ENCODE measurements at regions not wholly inside any gene's neighbourhood (a gene's known extent, or its start where the extent isn't known, plus 50 kb on each side); places are given as distances from the start of the nearest gene placed in this dataset.

DNA sequence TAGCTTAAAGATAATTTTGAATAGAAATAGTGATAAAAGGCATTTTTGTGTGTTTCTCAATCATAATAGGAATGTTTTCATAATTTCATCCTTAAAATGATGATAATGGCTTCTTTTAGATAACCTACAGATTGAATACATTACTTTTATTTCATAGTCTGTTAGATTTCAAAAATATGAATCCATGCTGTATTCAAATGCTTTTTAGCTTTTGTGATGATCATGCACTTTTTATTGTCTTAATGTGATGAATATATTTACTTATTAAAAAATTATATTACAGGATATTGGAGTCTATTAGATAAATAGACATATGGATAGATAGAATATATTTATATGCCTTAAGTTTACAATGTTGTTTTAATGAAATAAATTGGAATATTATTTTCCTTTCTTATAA lies 886.8 kb upstream of the NOVA1 start:
- TF ChIP-seq AEBP2 (tag by site-specific recombination; IDR thresholded peaks at IDR 0.05; ENCODE audit: borderline replicate concordance), result no peak
- no peak for TF ChIP-seq ZFP3 (tag by site-specific recombination; IDR thresholded peaks at IDR 0.05; ENCODE audit: low read depth)
- no peak for TF ChIP-seq ZNF624 (tag by site-specific recombination; IDR thresholded peaks at IDR 0.05)
- TF ChIP-seq, protein P1, sequence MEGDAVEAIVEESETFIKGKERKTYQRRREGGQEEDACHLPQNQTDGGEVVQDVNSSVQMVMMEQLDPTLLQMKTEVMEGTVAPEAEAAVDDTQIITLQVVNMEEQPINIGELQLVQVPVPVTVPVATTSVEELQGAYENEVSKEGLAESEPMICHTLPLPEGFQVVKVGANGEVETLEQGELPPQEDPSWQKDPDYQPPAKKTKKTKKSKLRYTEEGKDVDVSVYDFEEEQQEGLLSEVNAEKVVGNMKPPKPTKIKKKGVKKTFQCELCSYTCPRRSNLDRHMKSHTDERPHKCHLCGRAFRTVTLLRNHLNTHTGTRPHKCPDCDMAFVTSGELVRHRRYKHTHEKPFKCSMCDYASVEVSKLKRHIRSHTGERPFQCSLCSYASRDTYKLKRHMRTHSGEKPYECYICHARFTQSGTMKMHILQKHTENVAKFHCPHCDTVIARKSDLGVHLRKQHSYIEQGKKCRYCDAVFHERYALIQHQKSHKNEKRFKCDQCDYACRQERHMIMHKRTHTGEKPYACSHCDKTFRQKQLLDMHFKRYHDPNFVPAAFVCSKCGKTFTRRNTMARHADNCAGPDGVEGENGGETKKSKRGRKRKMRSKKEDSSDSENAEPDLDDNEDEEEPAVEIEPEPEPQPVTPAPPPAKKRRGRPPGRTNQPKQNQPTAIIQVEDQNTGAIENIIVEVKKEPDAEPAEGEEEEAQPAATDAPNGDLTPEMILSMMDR (tag by site-specific recombination; IDR thresholded peaks at IDR 0.05), result no peak
- no peak for TF ChIP-seq TCF7L2 (IDR thresholded peaks at IDR 0.05; ENCODE audit: borderline replicate concordance, low read depth, low read length)
- no peak for TF ChIP-seq ZNF785 (tag by site-specific recombination; IDR thresholded peaks at IDR 0.05)
- TF ChIP-seq, protein P2, sequence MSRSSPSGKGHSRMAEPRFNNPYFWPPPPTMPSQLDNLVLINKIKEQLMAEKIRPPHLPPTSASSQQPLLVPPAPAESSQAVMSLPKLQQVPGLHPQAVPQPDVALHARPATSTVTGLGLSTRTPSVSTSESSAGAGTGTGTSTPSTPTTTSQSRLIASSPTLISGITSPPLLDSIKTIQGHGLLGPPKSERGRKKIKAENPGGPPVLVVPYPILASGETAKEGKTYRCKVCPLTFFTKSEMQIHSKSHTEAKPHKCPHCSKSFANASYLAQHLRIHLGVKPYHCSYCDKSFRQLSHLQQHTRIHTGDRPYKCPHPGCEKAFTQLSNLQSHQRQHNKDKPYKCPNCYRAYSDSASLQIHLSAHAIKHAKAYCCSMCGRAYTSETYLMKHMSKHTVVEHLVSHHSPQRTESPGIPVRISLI (tag by site-specific recombination; IDR thresholded peaks at IDR 0.05), result no peak
- no peak for TF ChIP-seq ZNF350 (tag by site-specific recombination; IDR thresholded peaks at IDR 0.05)
- TF ChIP-seq, protein P3, sequence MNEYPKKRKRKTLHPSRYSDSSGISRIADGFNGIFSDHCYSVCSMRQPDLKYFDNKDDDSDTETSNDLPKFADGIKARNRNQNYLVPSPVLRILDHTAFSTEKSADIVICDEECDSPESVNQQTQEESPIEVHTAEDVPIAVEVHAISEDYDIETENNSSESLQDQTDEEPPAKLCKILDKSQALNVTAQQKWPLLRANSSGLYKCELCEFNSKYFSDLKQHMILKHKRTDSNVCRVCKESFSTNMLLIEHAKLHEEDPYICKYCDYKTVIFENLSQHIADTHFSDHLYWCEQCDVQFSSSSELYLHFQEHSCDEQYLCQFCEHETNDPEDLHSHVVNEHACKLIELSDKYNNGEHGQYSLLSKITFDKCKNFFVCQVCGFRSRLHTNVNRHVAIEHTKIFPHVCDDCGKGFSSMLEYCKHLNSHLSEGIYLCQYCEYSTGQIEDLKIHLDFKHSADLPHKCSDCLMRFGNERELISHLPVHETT (tag by site-specific recombination; IDR thresholded peaks at IDR 0.05), result no peak
- TF ChIP-seq ZFP41 (tag by site-specific recombination; IDR thresholded peaks at IDR 0.05; ENCODE audit: borderline replicate concordance), result no peak
- no peak for TF ChIP-seq IKZF3 (tag by site-specific recombination; IDR thresholded peaks at IDR 0.05)
- TF ChIP-seq ZFHX2 (tag by site-specific recombination; conservative IDR thresholded peaks at IDR 0.05), result no peak
- TF ChIP-seq, protein P4, sequence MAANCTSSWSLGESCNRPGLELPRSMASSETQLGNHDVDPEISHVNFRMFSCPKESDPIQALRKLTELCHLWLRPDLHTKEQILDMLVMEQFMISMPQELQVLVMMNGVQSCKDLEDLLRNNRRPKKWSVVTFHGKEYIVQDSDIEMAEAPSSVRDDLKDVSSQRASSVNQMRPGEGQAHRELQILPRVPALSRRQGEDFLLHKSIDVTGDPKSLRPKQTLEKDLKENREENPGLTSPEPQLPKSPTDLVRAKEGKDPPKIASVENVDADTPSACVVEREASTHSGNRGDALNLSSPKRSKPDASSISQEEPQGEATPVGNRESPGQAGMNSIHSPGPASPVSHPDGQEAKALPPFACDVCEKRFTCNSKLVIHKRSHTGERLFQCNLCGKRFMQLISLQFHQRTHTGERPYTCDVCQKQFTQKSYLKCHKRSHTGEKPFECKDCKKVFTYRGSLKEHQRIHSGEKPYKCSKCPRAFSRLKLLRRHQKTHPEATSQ (tag by site-specific recombination; IDR thresholded peaks at IDR 0.05), result no peak

Data from HEK293 (cell line).